H1 (cell line): ENCODE measurements at regions not wholly inside any gene's neighbourhood (a gene's known extent, or its start where the extent isn't known, plus 50 kb on each side); places are given as distances from the start of the nearest gene placed in this dataset.

Source experiments
- ATF2 ChIP-seq: IDR thresholded peaks from 2 replicates; pipeline ENCODE4 v1.6.1; 2012; ENCODE audit warnings: low read length, inconsistent platforms
- TEAD4 ChIP-seq: IDR thresholded peaks from 2 replicates; pipeline ENCODE4 v1.6.1; 2012; ENCODE audit warnings: low read depth, low read length, inconsistent platforms, mixed read lengths

DNA sequence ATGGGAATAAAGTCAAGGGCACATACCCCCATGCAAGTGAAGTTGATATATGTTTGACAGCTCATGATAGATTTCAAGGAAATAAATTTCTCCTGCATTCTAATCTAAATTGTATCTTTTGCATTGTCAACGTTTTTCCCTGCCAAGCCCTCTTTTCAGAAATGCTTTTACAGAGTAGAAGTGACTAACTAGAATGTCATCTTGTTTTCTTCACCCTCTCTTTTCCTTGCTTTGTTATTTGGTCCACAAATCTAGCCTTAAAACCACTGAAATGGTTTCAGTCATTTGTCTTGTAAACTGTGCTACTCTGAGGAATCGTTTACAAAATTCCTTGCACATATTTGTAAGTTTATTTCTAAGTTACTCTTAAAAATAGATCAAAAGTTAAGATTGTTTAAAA, 600.8 kb upstream of the CXADR start (continued):
- TF ChIP-seq ATF2 (no peak), TEAD4 (no peak)
